Cardiac fibroblast (primary cell): ENCODE measurements at regions not wholly inside any gene's neighbourhood (a gene's known extent, or its start where the extent isn't known, plus 50 kb on each side); places are given as distances from the start of the nearest gene placed in this dataset.
"Not testable (repeated sequence)": the region's sequence is repeated elsewhere in the genome, so short reads cannot be mapped to it uniquely, and the experiment has no call there.

Source experiments
- DNase-seq, 2 donors: peaks; one replicate each; pipeline versions ENCODE4 v3.0.0 to v3.0.0-alpha.2; 2010; ENCODE audit warnings: low read depth in 2 of 2
- H3K4me3 ChIP-seq, 2 donors: replicated peaks in 1 of 2; 1 replicate in 1 of 2; 2 replicates in 1 of 2; pipeline ENCODE4 v1.5.1; 2011; ENCODE audit warnings: low read depth in 2 of 2, low read length in 2 of 2, mild to moderate bottlenecking in 2 of 2, moderate library complexity in 1 of 2
- TF ChIP-seq, protein P1 (sequence below): IDR thresholded peaks from one replicate; pipeline ENCODE4 v1.5.1; 2011; ENCODE audit warnings: low read depth, mild to moderate bottlenecking, low read length, inconsistent platforms

- TF ChIP-seq, protein P1, sequence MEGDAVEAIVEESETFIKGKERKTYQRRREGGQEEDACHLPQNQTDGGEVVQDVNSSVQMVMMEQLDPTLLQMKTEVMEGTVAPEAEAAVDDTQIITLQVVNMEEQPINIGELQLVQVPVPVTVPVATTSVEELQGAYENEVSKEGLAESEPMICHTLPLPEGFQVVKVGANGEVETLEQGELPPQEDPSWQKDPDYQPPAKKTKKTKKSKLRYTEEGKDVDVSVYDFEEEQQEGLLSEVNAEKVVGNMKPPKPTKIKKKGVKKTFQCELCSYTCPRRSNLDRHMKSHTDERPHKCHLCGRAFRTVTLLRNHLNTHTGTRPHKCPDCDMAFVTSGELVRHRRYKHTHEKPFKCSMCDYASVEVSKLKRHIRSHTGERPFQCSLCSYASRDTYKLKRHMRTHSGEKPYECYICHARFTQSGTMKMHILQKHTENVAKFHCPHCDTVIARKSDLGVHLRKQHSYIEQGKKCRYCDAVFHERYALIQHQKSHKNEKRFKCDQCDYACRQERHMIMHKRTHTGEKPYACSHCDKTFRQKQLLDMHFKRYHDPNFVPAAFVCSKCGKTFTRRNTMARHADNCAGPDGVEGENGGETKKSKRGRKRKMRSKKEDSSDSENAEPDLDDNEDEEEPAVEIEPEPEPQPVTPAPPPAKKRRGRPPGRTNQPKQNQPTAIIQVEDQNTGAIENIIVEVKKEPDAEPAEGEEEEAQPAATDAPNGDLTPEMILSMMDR, result no peak
- DNase-seq, result no peak
- H3K4me3 ChIP-seq, result no peak overlapping the region
Measured at GRCh38 chr18:8525692-8526091, 83.5 kb upstream of the RAB12 start.

- no peak overlapping the region for H3K4me3 ChIP-seq
- TF ChIP-seq, protein P1, result no peak
- no peak for DNase-seq
Measured at GRCh38 chr18:8526332-8526731, 82.9 kb upstream of the RAB12 start.

- TF ChIP-seq, protein P1, result no peak
- no peak for DNase-seq
- no peak overlapping the region for H3K4me3 ChIP-seq
Measured at GRCh38 chr18:8529609-8530008, 79.6 kb upstream of the RAB12 start.

GRCh38 chr18:8531084-8531483 is 78.2 kb upstream of the RAB12 start:
- not testable (repeated sequence) for DNase-seq, H3K4me3 ChIP-seq

- TF ChIP-seq, protein P1, result no peak
- H3K4me3 ChIP-seq, result no peak overlapping the region
- no peak for DNase-seq
Measured at GRCh38 chr18:8536231-8536630, 73.0 kb upstream of the RAB12 start.

GRCh38 chr18:8536922-8537321 is 72.3 kb upstream of the RAB12 start:
- TF ChIP-seq, protein P1, result no peak
- no peak overlapping the region for H3K4me3 ChIP-seq
- no peak for DNase-seq

GRCh38 chr18:8537400-8537799 is 71.8 kb upstream of the RAB12 start:
- no peak overlapping the region for H3K4me3 ChIP-seq
- no peak for DNase-seq
- TF ChIP-seq, protein P1, result no peak
